GM19324 (cell line): ENCODE measurements at regions not wholly inside any gene's neighbourhood (a gene's known extent, or its start where the extent isn't known, plus 50 kb on each side); places are given as distances from the start of the nearest gene placed in this dataset.
"Not testable (repeated sequence)": the region's sequence is repeated elsewhere in the genome, so short reads cannot be mapped to it uniquely, and the experiment has no call there.

Experiments used
- ATAC-seq: cut with Tn5 transposase; IDR thresholded peaks from one replicate; pipeline ENCODE4 v1.9.1; 2021; ENCODE audit warnings: mild to moderate bottlenecking, moderate library complexity; ENCODE audit not compliant: unreplicated experiment, low FRiP score

DNA sequence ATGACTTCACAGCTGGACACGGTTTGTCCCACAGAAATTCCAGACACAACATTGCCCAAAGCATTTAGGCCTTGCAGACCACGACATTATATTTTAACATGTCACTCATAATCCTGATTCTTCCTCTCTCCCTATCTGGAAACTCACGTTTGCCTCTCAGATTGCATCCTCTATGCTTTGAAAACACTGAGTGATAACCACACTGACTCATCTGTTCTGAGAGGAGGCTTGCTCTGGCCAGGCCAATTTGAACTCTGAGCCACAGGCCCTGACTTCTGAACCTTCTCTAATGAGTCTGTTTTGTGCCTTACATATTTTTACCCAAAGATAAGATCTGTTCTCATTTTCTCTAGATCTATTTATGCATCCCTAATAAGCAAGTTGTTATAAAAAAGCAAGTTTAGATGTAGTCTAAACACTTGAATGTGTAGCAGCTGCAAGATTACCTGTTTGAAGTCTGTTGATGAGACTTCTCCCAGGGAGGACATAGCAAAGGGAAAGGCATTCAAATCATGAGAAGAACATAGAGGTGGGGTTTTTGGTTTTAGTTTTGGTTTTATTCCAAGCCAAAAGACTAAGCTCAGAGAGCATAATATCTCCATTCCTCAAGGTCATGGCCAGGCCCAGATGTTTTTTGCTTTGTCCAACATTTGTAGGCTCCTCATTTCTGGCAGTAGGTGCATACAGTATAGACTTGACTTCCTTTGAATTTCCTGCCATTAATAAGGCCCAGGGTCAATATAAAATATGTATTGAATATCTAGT, 234.4 kb upstream of the LRTM1 start:
- ATAC-seq: no peak

GRCh38 chr3:55161231-55161630, 233.4 kb upstream of the LRTM1 start:
- ATAC-seq: no peak

DNA sequence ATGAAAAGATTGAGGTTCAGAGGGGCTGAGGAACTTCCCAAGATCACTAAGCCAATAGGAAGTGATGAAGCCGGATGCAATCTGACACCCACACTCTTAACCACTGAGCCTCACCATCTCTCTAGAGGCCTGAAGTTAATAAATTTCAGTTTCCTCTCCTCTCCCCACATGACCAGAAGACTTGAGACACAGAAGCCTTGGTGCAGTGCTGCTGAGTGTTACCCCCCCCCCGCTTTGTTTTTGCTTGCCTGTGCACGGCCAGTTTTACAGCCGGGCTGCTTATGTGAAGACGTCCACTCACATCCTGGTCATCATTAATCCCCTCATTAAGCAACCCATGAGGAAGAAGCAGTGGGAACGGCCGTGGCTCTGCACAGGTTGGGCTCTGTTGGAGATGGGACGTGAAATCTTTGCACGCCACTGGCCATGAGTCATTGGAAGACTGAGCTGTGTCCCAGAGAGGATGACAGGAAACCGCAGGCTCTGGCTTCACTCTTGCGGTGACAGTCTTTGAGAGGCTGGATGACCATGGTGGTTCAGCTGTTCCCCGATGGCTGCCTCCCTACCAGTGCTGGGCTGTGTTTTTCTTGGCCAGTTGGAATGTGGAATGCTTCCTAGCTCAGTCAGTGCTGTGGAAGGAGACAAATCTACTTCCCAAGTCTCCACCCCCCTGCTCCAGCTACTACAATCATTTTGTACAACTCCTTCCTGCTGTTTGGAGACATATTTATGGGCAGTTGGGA, 232.6 kb upstream of the LRTM1 start:
- peak; percentile 53 for ATAC-seq

GRCh38 chr3:55159711-55160110, 231.9 kb upstream of the LRTM1 start:
- no peak for ATAC-seq

- no peak for ATAC-seq
Observed at GRCh38 chr3:55159016-55159415, 231.2 kb upstream of the LRTM1 start.

- no peak for ATAC-seq
Observed at GRCh38 chr3:55158345-55158744, 230.5 kb upstream of the LRTM1 start.

GRCh38 chr3:55157731-55158130, 229.9 kb upstream of the LRTM1 start:
- ATAC-seq: no peak

DNA sequence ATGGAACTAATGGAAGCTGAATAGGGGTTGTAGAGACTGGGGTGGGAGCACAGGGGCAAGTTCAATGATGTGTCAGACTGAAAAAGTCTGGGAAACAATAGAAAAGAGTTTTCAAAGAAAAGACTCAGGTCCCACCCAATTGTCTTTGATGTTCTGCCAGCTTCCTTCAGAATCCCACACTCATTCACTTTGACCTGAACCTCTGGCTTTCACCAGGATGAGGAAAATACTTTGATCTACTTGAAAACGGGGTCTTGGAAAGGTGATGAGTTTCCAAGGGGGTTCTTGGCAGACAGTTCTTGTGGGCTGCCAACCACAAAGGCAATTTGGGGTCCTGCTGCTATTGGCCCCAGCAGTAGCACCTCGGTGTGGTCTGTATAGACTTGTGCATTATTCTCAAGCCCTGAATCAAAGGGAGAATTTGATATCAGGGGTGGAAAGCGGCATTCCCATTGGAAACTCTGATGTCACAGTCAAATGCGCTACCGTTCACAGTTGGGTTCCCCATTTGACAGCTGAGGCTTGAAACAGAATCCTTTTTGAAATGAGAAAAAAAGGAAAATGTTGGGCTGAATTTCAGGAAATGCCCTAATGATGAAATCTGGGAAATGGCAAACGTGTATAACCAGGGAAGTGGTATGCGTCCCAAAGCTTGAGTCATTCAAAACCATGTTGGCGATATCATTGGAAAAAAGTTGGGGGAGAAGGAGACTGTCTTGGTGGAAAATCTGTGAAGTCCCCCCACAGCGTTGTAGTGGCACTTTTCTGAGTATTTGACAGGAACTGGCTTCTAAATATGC, 229.2 kb upstream of the LRTM1 start:
- ATAC-seq: no peak

- no peak for ATAC-seq
Observed at GRCh38 chr3:55147856-55148720, 220.2 kb upstream of the LRTM1 start.

DNA sequence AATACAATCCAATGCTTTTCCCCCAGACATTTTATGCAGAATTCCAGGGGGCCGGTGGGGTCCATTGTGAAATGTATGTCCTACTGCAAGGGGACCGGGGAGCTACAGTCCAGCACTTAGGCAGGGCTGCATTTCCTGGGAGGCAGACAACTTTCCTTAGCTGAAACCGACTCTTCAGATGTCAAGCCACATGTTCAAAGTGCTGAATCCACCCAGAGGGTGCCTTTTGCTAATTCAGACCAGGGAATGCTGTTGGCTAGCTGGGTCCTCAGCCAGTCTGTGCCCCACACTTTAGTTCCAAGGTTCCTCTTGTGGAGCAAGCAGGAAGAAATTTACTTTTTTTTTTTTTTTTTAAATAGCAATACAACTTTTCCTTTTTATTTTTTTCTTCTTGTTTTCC, 219.5 kb upstream of the LRTM1 start:
- ATAC-seq: no peak

DNA sequence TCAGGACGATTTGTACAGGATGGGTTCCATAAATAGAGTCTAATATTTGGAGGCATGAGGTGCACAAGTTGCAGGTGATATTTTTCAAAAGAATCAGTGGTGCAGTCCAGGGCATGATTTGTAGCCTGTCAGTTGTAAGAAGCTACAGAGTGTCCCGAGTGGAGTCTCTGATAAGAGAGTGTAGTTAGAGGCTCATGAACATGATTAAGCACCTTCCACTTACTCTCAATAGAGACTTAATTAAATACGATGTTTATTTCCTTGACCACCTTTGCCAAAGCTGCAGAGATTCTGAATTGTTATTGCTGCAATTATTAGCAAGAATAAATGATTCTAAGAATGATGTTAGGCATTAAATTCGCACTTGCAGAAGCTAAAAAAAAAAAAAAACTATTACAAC, 218.4 kb upstream of the LRTM1 start:
- no peak for ATAC-seq

- ATAC-seq: no peak
Observed at GRCh38 chr3:55144015-55144673, 216.3 kb upstream of the LRTM1 start.

DNA sequence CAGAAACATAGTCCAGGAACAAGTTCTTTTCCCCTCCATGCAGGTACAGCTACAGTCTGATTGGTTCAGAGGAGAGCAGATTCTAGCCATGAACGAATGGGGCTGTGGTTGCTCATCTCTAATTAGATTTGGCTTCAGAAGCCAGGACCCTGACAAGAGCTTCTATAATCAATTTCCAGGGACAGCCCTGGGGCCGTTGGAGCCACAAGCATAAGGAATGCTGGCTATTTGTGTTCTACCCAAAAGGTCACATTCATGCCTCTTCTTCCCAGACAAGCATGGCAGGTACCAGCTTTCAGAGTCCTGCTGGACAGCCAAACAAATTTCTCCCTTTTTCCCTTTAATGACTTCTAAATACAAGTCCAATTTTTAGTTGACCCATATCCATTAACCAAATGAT, 215.5 kb upstream of the LRTM1 start:
- no peak for ATAC-seq

GRCh38 chr3:55136291-55136690, 208.4 kb upstream of the LRTM1 start:
- not testable (repeated sequence) for ATAC-seq

GRCh38 chr3:55128225-55128823, 200.5 kb upstream of the LRTM1 start:
- no peak for ATAC-seq

DNA sequence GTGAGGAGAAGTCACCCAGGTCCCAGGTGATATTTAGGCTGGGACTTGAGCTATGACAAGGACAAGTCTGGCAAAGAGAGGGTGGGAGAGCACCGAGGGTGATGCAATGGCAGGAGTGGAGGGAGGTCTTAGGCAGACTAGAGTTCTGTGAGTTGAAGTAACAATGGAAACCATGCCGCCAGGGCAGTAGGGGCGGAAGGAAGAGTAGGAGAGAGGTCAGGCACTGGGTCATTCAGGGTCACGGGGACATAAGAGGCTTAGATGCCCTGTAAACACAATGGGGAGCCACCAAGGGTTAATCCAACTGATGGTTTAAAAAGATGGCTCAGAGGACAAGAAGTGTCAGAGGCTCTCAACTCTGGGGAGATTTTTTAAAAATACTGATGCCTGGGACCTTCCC, 199.7 kb upstream of the LRTM1 start:
- ATAC-seq: no peak

GRCh38 chr3:55124371-55124770, 196.5 kb upstream of the LRTM1 start:
- no peak for ATAC-seq
